ENCODE measurements at regions not wholly inside any gene's neighbourhood (a gene's known extent, or its start where the extent isn't known, plus 50 kb on each side); places are given as distances from the start of the nearest gene placed in this dataset.
A peak's percentile ranks its signal among the peaks of the same experiment; 100 is the strongest.

GRCh38 chr3:28139288-28139687 is 102.1 kb upstream of the CMC1 start:
- no peak for TF ChIP-seq CTCF (IDR thresholded peaks at IDR 0.05; ENCODE audit: borderline replicate concordance, extremely low read depth, insufficient read depth)

GRCh38 chr3:28139967-28140634 is 101.3 kb upstream of the CMC1 start:
- no peak overlapping the region for H3K4me3 ChIP-seq (ENCODE audit: low read length in 3 of 3)
- H3K9me3 ChIP-seq (ENCODE audit: control insufficient read depth in 2 of 3, insufficient read depth in 1 of 3, low read length in 3 of 3) = no peaks in the 10 kb centered on the region
- intact Hi-C loops (cut with DNase I) = no loop called here
- DNase-seq (no peak), FAIRE-seq (no peak)
- no peaks in the 10 kb centered on the region for H3K27me3 ChIP-seq (ENCODE audit: control insufficient read depth, insufficient read depth, low read length)
- TF ChIP-seq CTCF (IDR thresholded peaks at IDR 0.05; ENCODE audit: borderline replicate concordance, extremely low read depth, insufficient read depth) = no peak
- H3K27ac ChIP-seq (ENCODE audit: low read depth in 2 of 2, low read length in 2 of 2) = no peak overlapping the region
- no peaks in the 10 kb centered on the region for H3K36me3 ChIP-seq (ENCODE audit: control insufficient read depth in 2 of 3, insufficient read depth in 3 of 3, low read length in 3 of 3)
- H3K9ac ChIP-seq (ENCODE audit: low read length in 3 of 3) = no peak overlapping the region
- H3K4me1 ChIP-seq (ENCODE audit: control insufficient read depth in 2 of 3, insufficient read depth in 2 of 3, low read depth in 1 of 3, low read length in 3 of 3) = no peaks in the 10 kb centered on the region

More at GRCh38 chr3:28139288-28139687, 102.1 kb upstream of the CMC1 start:
- FAIRE-seq (no peak), DNase-seq (peak in 1 of 5 donors; percentile 64)
- no peaks in the 10 kb centered on the region for H3K27me3 ChIP-seq (ENCODE audit: control insufficient read depth, insufficient read depth, low read length)
- H3K27ac ChIP-seq (ENCODE audit: low read depth in 2 of 2, low read length in 2 of 2) = no peak overlapping the region
- intact Hi-C loops (cut with DNase I) = no loop called here
- H3K4me3 ChIP-seq (ENCODE audit: low read length in 3 of 3) = no peak overlapping the region
- H3K9me3 ChIP-seq (ENCODE audit: control insufficient read depth in 2 of 3, insufficient read depth in 1 of 3, low read length in 3 of 3) = no peaks in the 10 kb centered on the region
- no peaks in the 10 kb centered on the region for H3K4me1 ChIP-seq (ENCODE audit: control insufficient read depth in 2 of 3, insufficient read depth in 2 of 3, low read depth in 1 of 3, low read length in 3 of 3)
- H3K36me3 ChIP-seq (ENCODE audit: control insufficient read depth in 2 of 3, insufficient read depth in 3 of 3, low read length in 3 of 3) = no peaks in the 10 kb centered on the region
- H3K9ac ChIP-seq (ENCODE audit: low read length in 3 of 3) = no peak overlapping the region

GRCh38 chr3:28140664-28141063 is 100.8 kb upstream of the CMC1 start:
- H3K27ac ChIP-seq (ENCODE audit: low read depth in 2 of 2, low read length in 2 of 2) = no peak overlapping the region
- DNase-seq (no peak), FAIRE-seq (no peak)
- no peak overlapping the region for H3K4me3 ChIP-seq (ENCODE audit: low read length in 3 of 3)
- no peaks in the 10 kb centered on the region for H3K27me3 ChIP-seq (ENCODE audit: control insufficient read depth, insufficient read depth, low read length)
- no peaks in the 10 kb centered on the region for H3K4me1 ChIP-seq (ENCODE audit: control insufficient read depth in 2 of 3, insufficient read depth in 2 of 3, low read depth in 1 of 3, low read length in 3 of 3)
- no peaks in the 10 kb centered on the region for H3K9me3 ChIP-seq (ENCODE audit: control insufficient read depth in 2 of 3, insufficient read depth in 1 of 3, low read length in 3 of 3)
- no peak overlapping the region for H3K9ac ChIP-seq (ENCODE audit: low read length in 3 of 3)
- TF ChIP-seq CTCF (IDR thresholded peaks at IDR 0.05; ENCODE audit: borderline replicate concordance, extremely low read depth, insufficient read depth) = no peak
- intact Hi-C loops (cut with DNase I) = no loop called here
- no peaks in the 10 kb centered on the region for H3K36me3 ChIP-seq (ENCODE audit: control insufficient read depth in 2 of 3, insufficient read depth in 3 of 3, low read length in 3 of 3)

GRCh38 chr3:28149960-28150359 is 91.5 kb upstream of the CMC1 start:
- H3K9ac ChIP-seq (ENCODE audit: low read length in 3 of 3) = no peak overlapping the region
- no peak for TF ChIP-seq CTCF (IDR thresholded peaks at IDR 0.05; ENCODE audit: borderline replicate concordance, extremely low read depth, insufficient read depth)
- no peaks in the 10 kb centered on the region for H3K36me3 ChIP-seq (ENCODE audit: control insufficient read depth in 2 of 3, insufficient read depth in 3 of 3, low read length in 3 of 3)
- FAIRE-seq (no peak), DNase-seq (no peak)
- H3K27ac ChIP-seq (ENCODE audit: low read depth in 2 of 2, low read length in 2 of 2) = no peak overlapping the region
- intact Hi-C loops (cut with DNase I) = no loop called here
- no peaks in the 10 kb centered on the region for H3K9me3 ChIP-seq (ENCODE audit: control insufficient read depth in 2 of 3, insufficient read depth in 1 of 3, low read length in 3 of 3)
- no peaks in the 10 kb centered on the region for H3K4me1 ChIP-seq (ENCODE audit: control insufficient read depth in 2 of 3, insufficient read depth in 2 of 3, low read depth in 1 of 3, low read length in 3 of 3)
- no peaks in the 10 kb centered on the region for H3K27me3 ChIP-seq (ENCODE audit: control insufficient read depth, insufficient read depth, low read length)
- H3K4me3 ChIP-seq (ENCODE audit: low read length in 3 of 3) = no peak overlapping the region
